ENCODE measurements at regions not wholly inside any gene's neighbourhood (a gene's known extent, or its start where the extent isn't known, plus 50 kb on each side); places are given as distances from the start of the nearest gene placed in this dataset.

GRCh38 chr1:239438891-239439290, 52.5 kb downstream of the CHRM3 start:
- TF ChIP-seq MAFK (IDR thresholded peaks at IDR 0.05; ENCODE audit: low read depth, low read length) = no peak
- no peak for TF ChIP-seq CTCF (conservative IDR thresholded peaks at IDR 0.05; ENCODE audit: low read depth, low read length)

All from IMR-90 (cell line).